Endothelial cell (in vitro differentiated cells): ENCODE measurements at regions not wholly inside any gene's neighbourhood (a gene's known extent, or its start where the extent isn't known, plus 50 kb on each side); places are given as distances from the start of the nearest gene placed in this dataset.

Experiments used
- DNase-seq: peaks from one replicate; pipeline ENCODE4 v3.0.0; 2021; ENCODE audit warnings: low spot score
- H3K27ac Mint-ChIP-seq: one replicate; pipeline ENCODE4 v1.8.0; 2021; ENCODE audit warnings: mixed read lengths, inconsistent platforms; ENCODE audit not compliant: unreplicated experiment
- H3K27me3 Mint-ChIP-seq: one replicate; pipeline ENCODE4 v1.8.0; 2021; ENCODE audit warnings: mild to moderate bottlenecking, moderate library complexity, mixed read lengths, inconsistent platforms; ENCODE audit not compliant: unreplicated experiment
- H3K36me3 Mint-ChIP-seq: one replicate; pipeline ENCODE4 v1.8.0; 2021; ENCODE audit warnings: mild to moderate bottlenecking, low read depth, mixed read lengths, inconsistent platforms; ENCODE audit not compliant: unreplicated experiment
- H3K4me1 Mint-ChIP-seq: one replicate; pipeline ENCODE4 v1.8.0; 2021; ENCODE audit warnings: mild to moderate bottlenecking, mixed read lengths, inconsistent platforms; ENCODE audit not compliant: unreplicated experiment
- H3K4me3 Mint-ChIP-seq: one replicate; pipeline ENCODE4 v1.8.0; 2021; ENCODE audit warnings: mild to moderate bottlenecking, mixed read lengths, inconsistent platforms; ENCODE audit not compliant: unreplicated experiment
- H3K9me3 Mint-ChIP-seq: one replicate; pipeline ENCODE4 v1.8.0; 2021; ENCODE audit warnings: mixed read lengths, inconsistent platforms; ENCODE audit not compliant: unreplicated experiment
- CTCF ChIP-seq: fragments of 200-600 bp; sonication (generic); IDR thresholded peaks from one replicate; pipeline ENCODE4 v1.5.0; 2021; ENCODE audit warnings: antibody characterized with exemption; ENCODE audit not compliant: unreplicated experiment

DNA sequence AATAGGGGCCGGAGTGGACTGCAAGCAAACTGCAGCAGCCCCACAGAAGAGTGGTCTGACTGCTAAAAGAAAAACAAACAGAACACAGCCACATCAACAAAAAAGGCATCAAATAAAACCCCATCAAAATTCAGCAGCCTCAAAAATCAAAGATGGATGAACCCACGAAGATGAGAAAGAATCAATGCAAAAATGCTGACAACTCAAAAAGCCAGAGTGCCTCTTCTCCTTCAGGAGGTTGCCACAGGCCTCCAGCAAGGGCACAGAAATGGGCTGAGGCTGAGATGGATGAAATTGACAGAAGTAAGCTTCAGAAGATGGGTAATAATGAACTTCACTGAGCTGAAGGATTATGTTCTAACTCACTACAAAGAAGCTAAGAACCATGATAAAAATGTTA, 388.6 kb downstream of the PABPC4L start:
- no peak overlapping the region for H3K27ac Mint-ChIP-seq
- DNase-seq, result no peak
- no peaks in the 10 kb centered on the region for H3K27me3 Mint-ChIP-seq
- H3K36me3 Mint-ChIP-seq, result no peaks in the 10 kb centered on the region
- no peaks in the 10 kb centered on the region for H3K4me1 Mint-ChIP-seq
- no peaks in the 10 kb centered on the region for H3K9me3 Mint-ChIP-seq
- no peak for TF ChIP-seq CTCF
- H3K4me3 Mint-ChIP-seq, result no peak overlapping the region

DNA sequence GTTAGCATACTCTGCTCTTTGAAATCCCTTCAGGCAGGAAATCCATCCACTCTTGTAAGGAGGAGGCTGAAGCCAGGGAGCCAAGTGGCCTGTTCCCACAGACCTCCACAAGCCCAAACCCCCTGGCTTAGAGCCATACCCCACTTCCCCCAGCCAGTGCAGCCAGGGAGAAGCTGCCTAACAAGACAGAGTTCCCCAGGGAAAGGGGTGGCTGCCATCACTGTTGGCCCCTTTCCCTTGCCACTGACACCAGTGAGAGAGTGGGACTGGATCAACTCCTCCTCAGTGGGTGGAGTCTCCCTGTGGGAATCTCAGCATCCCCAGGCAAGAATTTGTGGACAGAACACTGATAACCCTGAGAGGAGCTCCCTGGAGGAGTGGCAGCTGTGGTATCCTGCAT, 389.4 kb downstream of the PABPC4L start:
- Mint-ChIP-seq H3K27ac (no peak overlapping the region), H3K27me3 (no peaks in the 10 kb centered on the region), H3K4me3 (no peak overlapping the region), H3K4me1 (no peaks in the 10 kb centered on the region), H3K36me3 (no peaks in the 10 kb centered on the region), H3K9me3 (no peaks in the 10 kb centered on the region)
- no peak for DNase-seq
- no peak for TF ChIP-seq CTCF

GRCh38 chr4:133808151-133808550, 393.4 kb downstream of the PABPC4L start:
- no peak for DNase-seq

GRCh38 chr4:133803341-133803740, 398.2 kb downstream of the PABPC4L start:
- Mint-ChIP-seq H3K27ac (no peak overlapping the region), H3K27me3 (no peaks in the 10 kb centered on the region), H3K4me3 (no peak overlapping the region)

More at GRCh38 chr4:133808151-133808550, 393.4 kb downstream of the PABPC4L start:
- H3K27ac Mint-ChIP-seq, result no peak overlapping the region
- no peaks in the 10 kb centered on the region for H3K4me1 Mint-ChIP-seq
- no peaks in the 10 kb centered on the region for H3K9me3 Mint-ChIP-seq
- TF ChIP-seq CTCF, result no peak
- H3K4me3 Mint-ChIP-seq, result no peak overlapping the region
- no peaks in the 10 kb centered on the region for H3K36me3 Mint-ChIP-seq
- no peaks in the 10 kb centered on the region for H3K27me3 Mint-ChIP-seq

More at GRCh38 chr4:133803341-133803740, 398.2 kb downstream of the PABPC4L start:
- Mint-ChIP-seq H3K9me3 (no peaks in the 10 kb centered on the region), H3K36me3 (no peaks in the 10 kb centered on the region), H3K4me1 (no peaks in the 10 kb centered on the region)
- DNase-seq, result no peak
- TF ChIP-seq CTCF, result no peak
